HG03196 (cell line): ENCODE measurements at regions not wholly inside any gene's neighbourhood (a gene's known extent, or its start where the extent isn't known, plus 50 kb on each side); places are given as distances from the start of the nearest gene placed in this dataset.
"Not testable (repeated sequence)": the region's sequence is repeated elsewhere in the genome, so short reads cannot be mapped to it uniquely, and the experiment has no call there.

ENCODE experiments used
- ATAC-seq: cut with Tn5 transposase; IDR thresholded peaks from one replicate; pipeline ENCODE4 v1.9.1; 2021; ENCODE audit not compliant: unreplicated experiment

- no peak for ATAC-seq
These were observed 233.6 kb downstream of the KCNE4 start for GRCh38 chr2:223285370-223286265.

DNA sequence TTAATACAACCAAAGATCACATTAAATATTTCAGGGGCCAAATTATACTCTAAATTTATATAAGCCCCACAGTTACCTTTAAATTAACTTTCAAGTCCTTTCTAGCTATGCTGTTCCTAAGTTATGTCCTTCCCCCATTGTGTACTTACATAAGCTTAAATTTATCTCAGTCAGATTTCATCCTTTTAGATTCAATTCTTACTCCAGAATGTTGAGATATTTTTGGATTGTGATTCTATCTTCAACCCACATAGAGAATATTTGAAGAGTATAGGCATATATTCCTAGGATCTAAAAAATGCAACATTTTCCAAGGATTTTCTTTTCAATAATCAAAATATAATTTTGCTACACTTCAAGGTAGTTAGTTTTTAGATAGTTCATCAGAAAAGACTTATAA is 242.8 kb downstream of the KCNE4 start:
- ATAC-seq = no peak

DNA sequence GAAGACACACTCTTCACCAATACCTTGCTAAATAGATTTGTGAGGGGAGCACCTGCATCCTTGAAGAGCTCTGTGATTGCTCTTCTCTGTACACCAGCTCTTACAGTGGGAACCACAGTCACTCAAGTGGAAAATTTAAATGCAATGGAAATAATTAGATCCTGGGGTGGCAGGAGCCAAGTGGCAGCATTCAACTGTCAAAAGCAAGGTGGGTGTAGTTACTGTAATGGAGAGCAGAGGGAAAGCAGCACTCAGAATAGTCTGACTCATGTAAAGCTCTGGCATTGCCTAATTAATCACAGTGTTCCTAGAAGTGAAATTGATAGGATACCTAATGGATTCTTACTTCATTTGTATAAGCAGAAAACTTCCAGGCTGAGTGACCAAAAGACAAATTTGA is 245.8 kb downstream of the KCNE4 start:
- no peak for ATAC-seq

DNA sequence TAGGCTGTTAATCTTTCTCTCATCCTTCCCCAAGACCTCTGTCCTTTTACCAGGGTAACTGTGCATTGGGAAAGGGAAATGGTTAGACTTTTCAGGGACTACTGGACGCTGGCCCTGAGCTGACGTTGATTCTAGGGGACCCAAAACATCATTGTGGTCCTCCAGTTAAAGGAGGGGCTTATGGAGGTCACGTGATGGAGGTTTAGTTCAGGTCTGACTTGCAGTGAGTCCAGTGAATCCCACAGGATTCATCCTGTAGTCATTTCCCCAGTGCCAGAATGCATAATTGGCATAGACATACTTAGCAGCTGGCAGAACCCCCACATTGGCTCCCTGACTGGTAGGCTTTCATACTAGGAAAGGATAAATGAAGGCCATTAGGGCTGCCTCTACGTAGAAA is 246.3 kb downstream of the KCNE4 start:
- not testable (repeated sequence) for ATAC-seq

DNA sequence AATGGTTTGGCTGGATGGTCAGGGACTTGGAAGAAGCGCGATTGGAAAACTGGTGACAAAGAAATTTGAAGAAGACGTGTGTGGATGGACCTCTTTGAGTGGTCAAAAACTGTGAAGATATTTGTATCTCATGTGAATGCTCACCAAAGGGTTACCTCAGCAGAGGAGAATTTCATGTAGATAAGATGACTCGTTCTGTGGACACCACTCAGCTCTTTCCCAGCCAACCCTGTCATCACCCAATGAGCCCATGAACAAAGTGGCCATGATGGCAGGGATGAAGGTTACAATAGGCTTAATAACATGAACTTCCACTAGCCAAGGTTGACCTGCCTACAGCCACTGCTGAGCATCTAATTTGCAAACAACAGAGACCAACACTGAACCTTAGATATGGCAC is 248.3 kb downstream of the KCNE4 start:
- no peak for ATAC-seq

DNA sequence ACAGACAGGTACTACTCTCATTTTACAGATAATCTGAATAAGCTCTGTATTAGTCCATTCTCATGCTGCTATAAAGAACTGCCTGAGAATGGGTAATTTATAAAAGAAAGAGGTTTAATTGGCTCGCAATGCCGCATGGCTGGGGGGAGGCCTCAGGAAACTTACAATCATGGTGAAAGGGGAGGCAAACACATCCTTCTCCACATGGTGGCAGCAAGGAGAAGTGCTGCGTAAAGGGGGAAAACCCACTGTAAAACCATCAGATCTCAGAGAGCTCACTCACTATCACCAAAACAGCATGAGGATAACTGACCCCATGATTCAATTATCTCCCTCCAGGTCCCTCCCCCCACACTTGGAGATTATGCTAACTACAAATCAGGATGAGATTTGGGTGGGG is 254.4 kb downstream of the KCNE4 start:
- ATAC-seq = no peak

DNA sequence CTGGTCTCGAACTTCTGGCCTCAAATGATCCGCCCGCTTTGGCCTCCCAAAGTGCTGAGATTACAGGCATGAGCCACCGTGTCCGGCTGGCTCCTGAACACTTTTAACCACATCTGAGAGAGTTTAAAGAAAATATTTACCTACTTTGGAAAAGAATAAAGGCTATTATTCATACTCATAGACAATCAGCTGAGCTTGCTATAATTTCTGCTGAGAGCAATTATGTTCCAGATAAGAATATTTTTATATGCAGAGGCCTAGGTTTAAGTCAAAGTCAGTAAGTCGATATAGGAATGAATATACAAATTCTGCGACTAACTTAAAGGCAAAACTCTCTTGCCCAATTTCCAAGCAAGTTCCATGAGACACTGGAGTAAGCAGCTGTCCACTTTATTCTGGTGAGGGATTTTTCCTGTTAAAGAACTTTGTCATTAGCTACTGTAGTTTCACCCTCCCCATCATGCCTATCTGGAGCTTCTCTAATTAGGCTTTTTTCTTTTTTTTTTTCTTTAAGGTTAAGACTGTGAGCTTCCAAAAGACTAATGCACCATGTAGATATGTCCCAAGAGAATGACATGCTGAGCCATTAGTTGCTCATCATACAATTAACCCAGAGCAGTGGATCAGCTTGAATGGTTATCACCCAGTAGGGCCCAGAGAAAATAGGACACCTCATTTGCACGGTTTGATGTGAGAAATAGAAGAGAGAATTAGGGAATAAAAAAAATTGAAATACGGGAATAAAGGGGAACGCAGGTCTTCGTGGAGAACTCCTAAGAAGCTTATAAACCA is 260.1 kb downstream of the KCNE4 start:
- no peak for ATAC-seq

DNA sequence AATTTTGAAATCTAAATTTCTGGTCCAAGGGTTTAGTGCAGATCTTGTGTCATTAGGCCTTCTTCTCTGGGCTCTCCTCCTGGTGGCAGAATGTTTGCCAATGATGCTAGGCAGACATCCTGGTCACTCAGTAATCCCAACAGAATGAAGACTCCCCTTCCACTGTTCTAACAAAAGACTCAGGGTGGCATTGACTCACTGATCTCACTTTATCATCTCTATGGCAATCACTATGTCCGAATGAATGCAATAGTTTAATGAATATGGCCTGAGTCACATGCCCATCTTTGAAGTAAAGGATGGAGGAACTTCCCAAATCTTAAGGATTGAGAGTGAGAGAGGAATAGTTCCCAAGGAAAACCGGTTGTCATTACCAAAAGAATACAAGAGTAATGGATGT is 261.1 kb downstream of the KCNE4 start:
- no peak for ATAC-seq

GRCh38 chr2:223314811-223315210 is 262.8 kb downstream of the KCNE4 start:
- no peak for ATAC-seq

DNA sequence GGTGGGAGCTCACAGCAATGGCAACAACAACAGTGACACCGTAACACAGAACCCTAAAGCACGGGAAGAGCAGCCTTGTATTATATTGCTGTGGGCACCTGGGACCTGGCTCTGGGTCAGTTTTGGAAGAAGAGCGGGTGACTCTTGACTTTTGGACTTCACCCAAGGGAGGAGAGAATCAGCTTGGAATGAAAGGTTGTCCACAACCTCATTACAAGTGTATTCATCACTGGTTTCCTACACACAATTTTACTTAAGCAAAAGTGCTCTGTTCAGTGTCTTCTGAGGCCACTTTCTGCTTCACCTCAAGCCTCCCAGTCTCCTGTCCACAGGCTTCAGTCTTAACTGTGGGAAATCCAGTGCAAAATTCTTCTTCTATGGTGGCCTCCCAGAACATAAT is 263.8 kb downstream of the KCNE4 start:
- ATAC-seq = no peak

DNA sequence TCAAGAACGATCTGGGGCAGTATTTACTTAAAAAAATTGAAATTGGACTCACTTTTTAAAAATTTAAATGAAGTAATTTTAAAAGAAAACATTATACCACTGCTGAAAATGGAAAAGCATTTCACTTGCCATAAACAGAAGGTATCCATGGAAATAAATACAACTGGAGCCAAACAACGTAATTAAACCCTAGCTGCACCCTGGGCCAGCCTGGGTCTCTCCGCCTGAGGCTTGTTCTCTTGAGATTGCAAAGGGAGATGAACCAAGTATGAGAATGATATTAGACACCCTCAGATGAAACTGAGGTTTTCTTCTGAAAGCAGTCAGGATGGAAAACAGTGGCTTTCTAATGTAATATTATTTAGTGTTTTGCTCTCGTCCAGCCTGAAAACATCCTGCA is 264.4 kb downstream of the KCNE4 start:
- no peak for ATAC-seq

GRCh38 chr2:223319601-223320000 is 267.6 kb downstream of the KCNE4 start:
- ATAC-seq = no peak

GRCh38 chr2:223324402-223324801 is 272.4 kb downstream of the KCNE4 start:
- ATAC-seq = no peak

DNA sequence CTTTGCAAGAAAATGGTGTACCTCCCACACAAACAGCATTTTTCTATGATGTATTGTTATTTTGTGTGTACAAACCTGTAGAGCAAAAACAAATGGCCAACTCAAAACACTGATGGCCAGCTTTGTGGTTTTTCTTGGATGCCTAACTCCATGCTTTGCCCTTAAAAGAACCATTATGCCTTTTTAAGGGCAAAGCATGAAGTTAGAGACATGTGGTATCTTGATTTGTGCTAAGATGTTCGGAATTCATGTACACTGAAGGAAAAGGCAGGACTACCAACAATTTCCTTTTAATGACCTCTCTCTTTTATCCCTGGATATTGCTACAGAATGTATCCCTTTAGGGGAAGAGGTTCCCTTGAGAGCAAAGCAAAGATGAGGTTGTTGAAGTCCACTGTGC is 273.6 kb downstream of the SCG2 start:
- no peak for ATAC-seq

GRCh38 chr2:223330747-223331146 is 271.4 kb downstream of the SCG2 start:
- ATAC-seq = not testable (repeated sequence)

DNA sequence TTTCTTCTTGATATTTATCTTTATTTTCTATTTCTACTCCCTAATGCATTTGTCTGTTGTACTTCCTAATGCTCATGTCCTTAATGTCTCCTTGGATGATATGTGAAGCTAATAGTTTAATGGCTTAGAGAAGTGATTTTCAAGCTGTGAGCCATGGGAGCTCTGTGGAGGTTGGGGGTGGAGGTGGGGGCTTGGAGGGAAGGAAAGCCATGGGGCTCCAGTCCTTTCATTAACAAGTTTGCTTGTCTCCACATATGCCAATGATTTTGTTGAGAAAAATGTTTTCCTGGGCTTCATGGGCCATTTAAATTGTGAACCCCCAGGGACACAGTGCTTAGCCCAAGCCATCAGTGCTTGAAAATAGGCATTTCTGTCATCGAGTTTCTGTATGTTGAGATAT is 264.1 kb downstream of the SCG2 start:
- ATAC-seq = no peak

GRCh38 chr2:223357076-223357475 is 245.1 kb downstream of the SCG2 start:
- ATAC-seq = no peak

GRCh38 chr2:223363085-223363484 is 239.1 kb downstream of the SCG2 start:
- ATAC-seq = no peak

GRCh38 chr2:223365158-223365679 is 236.9 kb downstream of the SCG2 start:
- ATAC-seq = no peak

GRCh38 chr2:223366566-223366965 is 235.6 kb downstream of the SCG2 start:
- no peak for ATAC-seq

DNA sequence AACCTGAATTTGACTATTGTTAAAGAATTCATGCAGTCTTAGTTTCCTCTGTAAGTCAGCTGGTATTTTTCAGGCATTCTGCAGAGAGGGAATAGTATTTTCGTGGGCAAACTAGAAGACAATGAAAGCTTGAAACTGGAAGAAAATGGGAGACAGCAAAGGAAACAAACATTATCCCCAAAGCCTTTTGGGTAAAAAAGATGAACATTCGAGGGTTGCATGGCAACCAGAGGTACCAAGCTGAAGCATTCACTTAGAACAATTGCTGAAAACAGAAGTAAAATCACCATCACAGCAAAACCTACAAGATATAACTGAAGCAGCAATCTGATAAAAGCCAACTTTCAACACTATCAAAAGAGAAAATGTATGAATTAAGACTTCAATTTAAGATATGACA is 233.7 kb downstream of the SCG2 start:
- no peak for ATAC-seq

- no peak for ATAC-seq
These were observed 232.3 kb downstream of the SCG2 start for GRCh38 chr2:223369889-223370288.
